GM23338 (cell line): ENCODE measurements at regions not wholly inside any gene's neighbourhood (a gene's known extent, or its start where the extent isn't known, plus 50 kb on each side); places are given as distances from the start of the nearest gene placed in this dataset.

ENCODE experiments used
- EZH2 ChIP-seq: fragments of 200-600 bp; sonication (generic); IDR thresholded peaks from one replicate; pipeline ENCODE4 v1.8.0; 2017; ENCODE audit warnings: antibody characterized with exemption, mild to moderate bottlenecking, low read depth; ENCODE audit not compliant: unreplicated experiment
- EZH2phosphoT487 ChIP-seq: fragments of 200-600 bp; sonication (generic); IDR thresholded peaks from one replicate; pipeline ENCODE4 v1.8.1; 2018; ENCODE audit warnings: antibody characterized with exemption; ENCODE audit not compliant: unreplicated experiment
- NANOG ChIP-seq: IDR thresholded peaks from 2 replicates; pipeline ENCODE4 v1.6.1; 2016; ENCODE audit warnings: antibody characterized with exemption, borderline replicate concordance
- POLR2AphosphoS5 ChIP-seq: IDR thresholded peaks from 2 replicates; pipeline ENCODE4 v1.6.1; 2016; ENCODE audit warnings: antibody characterized with exemption, low read depth
- ZNF114 ChIP-seq: fragments of 250-450 bp; sonication (Bioruptor Pico); IDR thresholded peaks from 2 replicates; pipeline ENCODE4 v1.5.0; 2020; ENCODE audit warnings: mild to moderate bottlenecking, moderate library complexity
- TF ChIP-seq, protein P1 (sequence below), 2 experiments: fragments of 200-600 bp in 1 of 2; sonication (generic) in 1 of 2; conservative IDR thresholded peaks; 2 replicates each; pipeline versions ENCODE4 v1.5.1 to v1.6.1; 2016 to 2017; ENCODE audit warnings: antibody characterized with exemption in 2 of 2, low read depth in 2 of 2, mild to moderate bottlenecking in 2 of 2, moderate library complexity in 1 of 2
- TF ChIP-seq, protein P2 (sequence below): IDR thresholded peaks from 2 replicates; pipeline ENCODE4 v1.6.1; 2016; ENCODE audit warnings: antibody characterized with exemption
- TF ChIP-seq, protein P3 (sequence below): IDR thresholded peaks from one replicate; pipeline ENCODE4 v1.6.1; 2018; ENCODE audit warnings: antibody characterized with exemption; ENCODE audit not compliant: unreplicated experiment

DNA sequence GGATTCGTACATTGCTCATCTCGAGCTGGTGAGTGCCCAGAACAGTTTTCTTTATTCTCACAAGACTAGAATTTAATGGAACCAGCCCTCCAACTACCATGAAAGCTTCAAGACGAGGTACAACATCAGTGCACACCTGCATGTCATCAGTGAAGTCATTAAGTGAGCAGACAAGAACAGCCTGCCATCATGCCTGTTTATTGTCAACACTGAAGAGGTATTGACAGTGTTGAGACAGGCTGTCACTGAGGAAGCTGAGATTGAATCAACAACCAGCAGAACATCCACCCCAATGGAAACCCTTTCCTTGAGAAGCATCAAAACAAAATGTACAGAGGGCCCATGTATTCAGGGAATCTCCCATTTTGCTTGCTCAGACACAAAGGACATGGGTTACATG lies 148.0 kb upstream of the TCF4 start:
- TF ChIP-seq POLR2AphosphoS5 (no peak), ZNF114 (CRISPR knock-in tag) (no peak), EZH2phosphoT487 (no peak), NANOG (no peak), EZH2 (no peak)
- TF ChIP-seq, protein P1, sequence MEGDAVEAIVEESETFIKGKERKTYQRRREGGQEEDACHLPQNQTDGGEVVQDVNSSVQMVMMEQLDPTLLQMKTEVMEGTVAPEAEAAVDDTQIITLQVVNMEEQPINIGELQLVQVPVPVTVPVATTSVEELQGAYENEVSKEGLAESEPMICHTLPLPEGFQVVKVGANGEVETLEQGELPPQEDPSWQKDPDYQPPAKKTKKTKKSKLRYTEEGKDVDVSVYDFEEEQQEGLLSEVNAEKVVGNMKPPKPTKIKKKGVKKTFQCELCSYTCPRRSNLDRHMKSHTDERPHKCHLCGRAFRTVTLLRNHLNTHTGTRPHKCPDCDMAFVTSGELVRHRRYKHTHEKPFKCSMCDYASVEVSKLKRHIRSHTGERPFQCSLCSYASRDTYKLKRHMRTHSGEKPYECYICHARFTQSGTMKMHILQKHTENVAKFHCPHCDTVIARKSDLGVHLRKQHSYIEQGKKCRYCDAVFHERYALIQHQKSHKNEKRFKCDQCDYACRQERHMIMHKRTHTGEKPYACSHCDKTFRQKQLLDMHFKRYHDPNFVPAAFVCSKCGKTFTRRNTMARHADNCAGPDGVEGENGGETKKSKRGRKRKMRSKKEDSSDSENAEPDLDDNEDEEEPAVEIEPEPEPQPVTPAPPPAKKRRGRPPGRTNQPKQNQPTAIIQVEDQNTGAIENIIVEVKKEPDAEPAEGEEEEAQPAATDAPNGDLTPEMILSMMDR (conservative IDR thresholded peaks at IDR 0.05; ENCODE audit: low read depth in 2 of 2): no peak
- TF ChIP-seq, protein P2, sequence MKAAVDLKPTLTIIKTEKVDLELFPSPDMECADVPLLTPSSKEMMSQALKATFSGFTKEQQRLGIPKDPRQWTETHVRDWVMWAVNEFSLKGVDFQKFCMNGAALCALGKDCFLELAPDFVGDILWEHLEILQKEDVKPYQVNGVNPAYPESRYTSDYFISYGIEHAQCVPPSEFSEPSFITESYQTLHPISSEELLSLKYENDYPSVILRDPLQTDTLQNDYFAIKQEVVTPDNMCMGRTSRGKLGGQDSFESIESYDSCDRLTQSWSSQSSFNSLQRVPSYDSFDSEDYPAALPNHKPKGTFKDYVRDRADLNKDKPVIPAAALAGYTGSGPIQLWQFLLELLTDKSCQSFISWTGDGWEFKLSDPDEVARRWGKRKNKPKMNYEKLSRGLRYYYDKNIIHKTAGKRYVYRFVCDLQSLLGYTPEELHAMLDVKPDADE: no peak
- TF ChIP-seq, protein P3, sequence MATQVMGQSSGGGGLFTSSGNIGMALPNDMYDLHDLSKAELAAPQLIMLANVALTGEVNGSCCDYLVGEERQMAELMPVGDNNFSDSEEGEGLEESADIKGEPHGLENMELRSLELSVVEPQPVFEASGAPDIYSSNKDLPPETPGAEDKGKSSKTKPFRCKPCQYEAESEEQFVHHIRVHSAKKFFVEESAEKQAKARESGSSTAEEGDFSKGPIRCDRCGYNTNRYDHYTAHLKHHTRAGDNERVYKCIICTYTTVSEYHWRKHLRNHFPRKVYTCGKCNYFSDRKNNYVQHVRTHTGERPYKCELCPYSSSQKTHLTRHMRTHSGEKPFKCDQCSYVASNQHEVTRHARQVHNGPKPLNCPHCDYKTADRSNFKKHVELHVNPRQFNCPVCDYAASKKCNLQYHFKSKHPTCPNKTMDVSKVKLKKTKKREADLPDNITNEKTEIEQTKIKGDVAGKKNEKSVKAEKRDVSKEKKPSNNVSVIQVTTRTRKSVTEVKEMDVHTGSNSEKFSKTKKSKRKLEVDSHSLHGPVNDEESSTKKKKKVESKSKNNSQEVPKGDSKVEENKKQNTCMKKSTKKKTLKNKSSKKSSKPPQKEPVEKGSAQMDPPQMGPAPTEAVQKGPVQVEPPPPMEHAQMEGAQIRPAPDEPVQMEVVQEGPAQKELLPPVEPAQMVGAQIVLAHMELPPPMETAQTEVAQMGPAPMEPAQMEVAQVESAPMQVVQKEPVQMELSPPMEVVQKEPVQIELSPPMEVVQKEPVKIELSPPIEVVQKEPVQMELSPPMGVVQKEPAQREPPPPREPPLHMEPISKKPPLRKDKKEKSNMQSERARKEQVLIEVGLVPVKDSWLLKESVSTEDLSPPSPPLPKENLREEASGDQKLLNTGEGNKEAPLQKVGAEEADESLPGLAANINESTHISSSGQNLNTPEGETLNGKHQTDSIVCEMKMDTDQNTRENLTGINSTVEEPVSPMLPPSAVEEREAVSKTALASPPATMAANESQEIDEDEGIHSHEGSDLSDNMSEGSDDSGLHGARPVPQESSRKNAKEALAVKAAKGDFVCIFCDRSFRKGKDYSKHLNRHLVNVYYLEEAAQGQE: no peak
